NCI-H2196 (cell line): ENCODE measurements at regions not wholly inside any gene's neighbourhood (a gene's known extent, or its start where the extent isn't known, plus 50 kb on each side); places are given as distances from the start of the nearest gene placed in this dataset.

Source experiments
- DNase-seq: peaks from one replicate; lab custom pipeline; 2025; ENCODE audit not compliant: unreplicated experiment; lab: John Stamatoyannopoulos, UW

GRCh38 chr10:2284071-2284470, 546.7 kb upstream of the ADARB2 start:
- DNase-seq = no peak

- no peak for DNase-seq
These were observed 544.9 kb upstream of the ADARB2 start for GRCh38 chr10:2282202-2282601.

DNA sequence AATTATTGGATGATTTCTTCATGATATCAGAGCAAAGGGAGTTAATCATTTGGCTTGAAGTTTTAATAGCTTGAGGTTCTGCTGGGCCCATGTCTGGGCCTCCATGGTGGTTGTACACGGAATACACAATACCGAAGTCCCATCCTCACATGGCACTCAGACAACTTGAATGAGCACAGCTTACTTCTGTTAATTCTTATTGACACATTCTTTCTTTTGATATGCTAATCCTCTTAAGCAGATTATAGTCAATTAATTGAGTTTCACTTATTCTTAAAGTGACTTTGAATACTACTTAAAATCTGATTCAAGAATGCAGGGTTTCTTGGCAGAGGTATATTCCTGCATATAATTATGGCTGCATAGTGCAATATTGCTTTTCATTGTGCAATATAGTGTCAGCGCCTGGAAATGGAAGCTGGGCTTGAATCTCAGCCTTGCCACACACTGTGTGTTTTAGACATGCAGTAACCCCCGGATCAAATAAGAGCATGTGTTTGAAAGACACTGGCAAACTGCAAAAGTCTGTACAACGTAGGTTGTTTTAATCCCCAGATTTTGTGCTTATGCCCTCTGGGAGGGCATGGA, 543.5 kb upstream of the ADARB2 start:
- DNase-seq = no peak

DNA sequence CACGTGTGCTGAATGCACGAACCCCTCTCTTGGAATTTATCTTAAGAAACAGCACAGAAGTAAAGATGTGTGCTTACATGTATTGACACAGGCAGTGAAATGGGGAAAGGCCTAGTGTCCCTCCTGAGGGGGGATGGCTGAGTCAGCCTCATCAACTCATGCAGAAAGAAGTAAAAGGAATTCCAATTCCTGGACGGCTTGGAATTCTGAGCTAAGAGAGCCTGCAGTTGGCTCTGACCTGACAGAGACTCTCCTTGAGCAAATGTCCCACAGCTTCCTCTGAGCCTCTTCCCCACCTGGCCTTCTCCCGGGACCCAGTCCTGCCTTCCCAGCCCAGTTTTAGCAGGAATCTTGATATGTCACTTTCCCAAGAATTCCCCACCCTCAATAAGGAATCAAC, 542.4 kb upstream of the ADARB2 start:
- DNase-seq = no peak

GRCh38 chr10:2278363-2278762, 541.0 kb upstream of the ADARB2 start:
- DNase-seq = no peak

DNA sequence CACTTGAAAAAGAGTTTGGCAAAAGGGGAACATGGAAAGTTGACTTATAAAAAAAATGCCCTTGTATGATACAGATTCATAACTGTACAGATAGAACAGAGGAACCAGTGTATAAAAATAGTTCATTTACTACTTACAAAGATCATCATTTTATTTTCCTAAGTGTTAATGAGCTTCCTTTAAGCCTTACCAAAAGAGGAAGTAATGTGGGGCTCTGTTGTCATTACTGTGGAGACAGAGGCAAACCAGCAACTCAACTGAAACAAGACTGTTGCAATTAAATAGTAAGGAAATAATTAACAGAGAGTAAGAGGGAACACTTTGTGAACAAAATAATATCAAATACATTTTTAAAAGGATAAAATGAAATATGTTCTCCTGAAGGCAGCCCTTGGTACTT, 526.2 kb upstream of the ADARB2 start:
- DNase-seq = no peak

GRCh38 chr10:2262878-2263277, 525.6 kb upstream of the ADARB2 start:
- DNase-seq = no peak

DNA sequence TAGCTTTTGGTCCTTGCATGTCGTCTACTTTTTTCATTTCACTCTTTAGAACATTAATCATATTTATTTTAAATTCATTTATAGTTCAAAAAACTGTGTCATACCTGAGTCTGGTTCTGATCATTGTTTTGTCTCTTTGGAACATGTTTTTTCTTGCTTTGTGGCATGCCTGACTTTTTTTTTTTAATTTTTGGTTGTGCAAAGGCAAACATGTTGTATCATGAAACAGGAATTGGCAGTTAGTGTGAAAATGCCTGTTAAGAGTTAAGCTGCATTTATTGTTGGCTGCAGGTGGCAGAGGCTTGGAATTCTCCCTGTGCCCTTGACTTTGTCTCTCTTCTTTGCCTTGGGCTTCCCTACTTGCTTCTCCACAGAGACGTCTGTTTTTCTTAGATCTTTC, 525.0 kb upstream of the ADARB2 start:
- DNase-seq = no peak

DNA sequence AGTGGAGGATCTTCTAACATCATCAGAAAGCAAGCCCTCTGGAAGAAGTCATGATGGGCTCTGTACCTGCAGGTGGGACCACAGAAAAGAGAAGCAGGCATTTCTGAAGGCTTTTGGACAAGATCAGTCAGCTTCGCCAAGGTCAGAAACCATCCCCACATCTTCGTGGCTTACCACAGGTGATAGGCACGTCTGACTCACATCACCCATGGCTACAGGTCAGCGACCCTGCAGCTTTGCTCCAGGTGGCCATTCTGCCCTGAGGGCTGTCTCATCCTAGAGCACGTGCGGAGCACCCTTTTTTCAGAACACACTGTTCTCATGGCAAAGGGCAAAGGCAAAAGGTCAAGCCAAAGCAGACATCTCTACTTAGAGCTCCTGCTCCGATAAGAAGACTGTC, 518.9 kb upstream of the ADARB2 start:
- DNase-seq = no peak

DNA sequence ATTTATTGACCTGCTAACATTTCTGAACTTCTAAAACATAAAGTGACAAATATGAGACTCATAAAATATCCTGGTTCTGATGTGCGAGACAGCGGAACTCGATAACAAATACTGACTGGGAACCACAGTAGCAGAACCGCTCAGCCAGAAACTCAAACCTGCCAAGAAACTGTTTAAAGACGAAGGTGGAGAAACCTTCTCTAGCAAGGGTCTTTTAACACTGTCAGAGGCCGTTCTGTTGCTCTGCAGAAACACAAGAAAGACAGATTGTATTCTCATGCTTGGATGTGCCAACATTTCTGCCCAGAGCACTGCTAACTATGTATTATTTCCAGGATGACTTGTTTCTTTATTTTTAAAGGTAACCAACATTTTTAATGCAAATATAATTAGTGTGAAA, 514.8 kb upstream of the ADARB2 start:
- DNase-seq = no peak

DNA sequence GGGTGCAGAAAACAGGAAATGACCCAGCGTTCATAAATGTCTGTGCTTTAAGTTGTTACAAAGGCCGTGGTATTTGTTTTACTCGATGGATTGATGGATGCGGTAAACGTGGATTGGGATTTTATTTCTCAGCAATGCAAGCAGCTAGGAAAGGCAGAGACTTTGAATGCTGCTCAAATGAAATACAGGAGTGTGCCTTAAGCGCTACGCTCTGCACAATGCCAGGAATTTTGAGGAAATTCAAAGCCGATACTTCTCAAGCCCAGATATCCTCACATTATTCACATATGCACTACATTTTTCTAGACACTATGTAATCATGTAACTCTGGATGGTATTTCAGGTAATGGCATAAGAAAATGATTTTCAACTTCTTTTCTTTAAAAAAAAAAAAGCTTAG, 514.3 kb upstream of the ADARB2 start:
- DNase-seq = no peak

- DNase-seq = no peak
These were observed 509.4 kb upstream of the ADARB2 start for GRCh38 chr10:2246747-2247146.

DNA sequence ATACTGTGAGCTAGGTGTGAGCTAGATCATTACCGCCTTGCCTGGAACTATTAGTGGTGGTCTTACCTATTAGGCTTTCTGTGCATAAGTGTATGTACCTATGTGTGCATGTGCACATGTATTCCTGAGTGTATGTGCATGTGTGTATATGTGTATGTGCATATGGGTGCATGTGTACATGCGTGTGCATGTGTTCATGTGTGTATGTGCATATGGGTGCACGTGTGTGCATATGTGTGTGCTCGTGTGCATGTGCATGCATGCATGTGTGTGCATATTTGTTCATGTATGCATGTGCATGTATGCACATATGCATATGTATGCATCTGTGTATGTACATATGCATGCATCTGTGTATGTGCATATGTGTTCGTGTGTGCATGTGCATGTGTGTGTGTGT, 508.3 kb upstream of the ADARB2 start:
- no peak for DNase-seq

- no peak for DNase-seq
These were observed 507.1 kb upstream of the ADARB2 start for GRCh38 chr10:2244471-2244870.

GRCh38 chr10:2236876-2237275, 499.6 kb upstream of the ADARB2 start:
- no peak for DNase-seq

DNA sequence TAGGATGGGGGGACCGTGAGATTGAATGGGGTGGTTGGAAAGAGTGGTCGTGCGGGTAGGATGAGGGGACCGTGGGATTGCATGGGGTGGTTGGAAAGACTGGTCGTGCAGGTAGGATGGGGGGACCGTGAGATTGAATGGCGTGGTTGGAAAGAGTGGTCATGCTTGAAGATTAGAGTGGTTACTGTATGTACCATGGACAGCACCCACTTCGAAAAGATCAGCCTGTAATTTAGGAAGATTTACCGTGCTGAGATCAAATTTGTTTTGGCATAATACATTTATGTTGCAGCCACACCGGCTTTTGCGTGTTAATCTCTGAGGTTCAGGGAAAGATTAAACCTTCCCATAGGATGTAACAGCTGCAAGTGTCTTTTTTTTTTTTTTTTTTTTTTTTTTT, 495.2 kb upstream of the ADARB2 start:
- DNase-seq = no peak

- DNase-seq = no peak
These were observed 493.2 kb upstream of the ADARB2 start for GRCh38 chr10:2230478-2230877.

GRCh38 chr10:2228320-2228901, 491.1 kb upstream of the ADARB2 start:
- no peak for DNase-seq

DNA sequence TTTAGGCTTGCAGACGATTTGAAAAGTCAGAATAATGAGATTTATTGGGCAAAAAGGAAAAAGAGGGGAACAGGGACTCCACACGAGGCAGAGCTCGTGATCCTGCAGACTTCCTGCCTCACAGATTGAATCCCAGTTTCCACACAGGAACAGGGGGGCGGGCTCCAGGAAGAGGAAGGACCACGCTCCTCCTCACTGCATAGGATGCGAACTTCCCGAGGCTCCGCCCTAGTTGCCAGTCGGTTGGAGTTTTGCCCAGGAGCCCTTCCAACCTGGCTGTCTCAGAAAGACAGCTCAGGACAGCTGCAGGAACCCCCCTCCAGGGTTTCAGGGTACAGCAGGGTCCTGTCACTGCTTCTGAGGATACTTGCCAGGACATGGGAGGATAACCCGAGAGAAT, 488.3 kb upstream of the ADARB2 start:
- no peak for DNase-seq

- no peak for DNase-seq
These were observed 486.4 kb upstream of the ADARB2 start for GRCh38 chr10:2223548-2224320.

DNA sequence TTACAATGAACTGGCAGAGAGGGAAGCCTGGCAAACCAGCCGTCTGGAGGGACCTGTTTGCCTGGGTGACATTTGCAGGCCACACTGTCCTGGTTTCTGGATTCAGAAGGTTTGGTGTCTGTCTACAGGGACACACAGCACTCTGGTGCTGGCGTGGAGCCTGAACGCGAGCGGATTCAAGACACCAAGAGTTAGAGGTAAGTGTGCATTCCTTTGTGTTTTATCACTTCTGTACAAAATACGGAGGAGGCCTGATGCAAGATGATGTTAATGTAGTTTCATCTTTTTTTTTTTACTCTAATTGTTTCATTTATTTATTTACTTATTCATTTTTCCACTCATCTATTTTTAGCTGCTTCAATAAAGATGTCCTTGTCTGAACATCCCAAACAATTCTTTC, 485.3 kb upstream of the ADARB2 start:
- DNase-seq = no peak

DNA sequence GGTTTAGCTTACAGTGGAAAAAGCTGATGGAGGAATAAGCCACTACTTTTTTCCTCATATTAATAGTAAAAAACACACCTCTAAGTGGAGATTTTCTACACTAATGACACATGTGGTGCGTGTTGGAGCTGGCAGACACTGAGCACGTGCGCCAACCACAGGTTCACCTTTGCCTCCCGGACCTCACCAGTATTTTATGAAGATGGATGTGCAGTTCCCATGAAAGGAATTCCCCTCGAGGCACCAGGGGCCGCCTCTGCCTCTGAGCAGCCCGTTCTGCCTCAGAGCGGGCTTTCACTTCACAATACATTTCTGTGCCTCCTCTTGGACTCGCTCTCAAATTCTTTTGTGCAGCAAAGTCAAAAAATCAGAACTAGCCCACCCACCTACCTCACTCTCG, 477.5 kb upstream of the ADARB2 start:
- DNase-seq = no peak

GRCh38 chr10:2214092-2214491, 476.8 kb upstream of the ADARB2 start:
- DNase-seq = no peak
